HG02852 (cell line): ENCODE measurements at regions not wholly inside any gene's neighbourhood (a gene's known extent, or its start where the extent isn't known, plus 50 kb on each side); places are given as distances from the start of the nearest gene placed in this dataset.
"Not testable (repeated sequence)": the region's sequence is repeated elsewhere in the genome, so short reads cannot be mapped to it uniquely, and the experiment has no call there.

Experiments used
- ATAC-seq: cut with Tn5 transposase; IDR thresholded peaks from one replicate; pipeline ENCODE4 v1.9.1; 2021; ENCODE audit warnings: mild to moderate bottlenecking, moderate library complexity; ENCODE audit not compliant: unreplicated experiment

- ATAC-seq: no peak
These were observed 106.8 kb upstream of the MARCKS start for GRCh38 chr6:113750151-113750855.

- no peak for ATAC-seq
These were observed 102.9 kb upstream of the MARCKS start for GRCh38 chr6:113754291-113754690.

GRCh38 chr6:113755449-113756289 lies 101.5 kb upstream of the MARCKS start:
- ATAC-seq: peak; percentile 88

- ATAC-seq: no peak
These were observed 100.9 kb upstream of the MARCKS start for GRCh38 chr6:113756290-113756665.

GRCh38 chr6:113758214-113758613 lies 98.9 kb upstream of the MARCKS start:
- ATAC-seq: no peak

- ATAC-seq: peak; percentile 30
These were observed 98.1 kb upstream of the MARCKS start for GRCh38 chr6:113758826-113759574.

GRCh38 chr6:113762641-113763040 lies 94.5 kb upstream of the MARCKS start:
- ATAC-seq: no peak

GRCh38 chr6:113763311-113763766 lies 93.8 kb upstream of the MARCKS start:
- ATAC-seq: no peak

GRCh38 chr6:113763876-113764275 lies 93.3 kb upstream of the MARCKS start:
- peak; percentile 70 for ATAC-seq

- ATAC-seq: no peak
These were observed 91.2 kb upstream of the MARCKS start for GRCh38 chr6:113765909-113766308.

GRCh38 chr6:113767985-113768384 lies 89.2 kb upstream of the MARCKS start:
- ATAC-seq: no peak

GRCh38 chr6:113772961-113773360 lies 84.2 kb upstream of the MARCKS start:
- ATAC-seq: no peak

- no peak for ATAC-seq
These were observed 82.9 kb upstream of the MARCKS start for GRCh38 chr6:113774127-113774825.

- ATAC-seq: no peak
These were observed 80.1 kb upstream of the MARCKS start for GRCh38 chr6:113776998-113777397.

GRCh38 chr6:113777601-113778000 lies 79.5 kb upstream of the MARCKS start:
- ATAC-seq: no peak

- ATAC-seq: no peak
These were observed 77.5 kb upstream of the MARCKS start for GRCh38 chr6:113779656-113780055.

GRCh38 chr6:113782636-113783035 lies 74.5 kb upstream of the MARCKS start:
- no peak for ATAC-seq

- ATAC-seq: no peak
These were observed 71.0 kb upstream of the MARCKS start for GRCh38 chr6:113786168-113786567.

GRCh38 chr6:113788586-113788985 lies 68.6 kb upstream of the MARCKS start:
- ATAC-seq: no peak

- not testable (repeated sequence) for ATAC-seq
These were observed 65.9 kb upstream of the MARCKS start for GRCh38 chr6:113791225-113791624.

GRCh38 chr6:113795371-113795770 lies 61.8 kb upstream of the MARCKS start:
- not testable (repeated sequence) for ATAC-seq
